ENCODE measurements at regions not wholly inside any gene's neighbourhood (a gene's known extent, or its start where the extent isn't known, plus 50 kb on each side); places are given as distances from the start of the nearest gene placed in this dataset.

- TF ChIP-seq CTCF (IDR thresholded peaks at IDR 0.05) (no peak), POLR2A (IDR thresholded peaks at IDR 0.05) (no peak)
Measured at GRCh38 chr5:38608874-38609273, 52.4 kb upstream of the LIFR start.

Measured in right lobe of liver (tissue), 4 donors.